OCI-LY7 (cell line): ENCODE measurements at regions not wholly inside any gene's neighbourhood (a gene's known extent, or its start where the extent isn't known, plus 50 kb on each side); places are given as distances from the start of the nearest gene placed in this dataset.

Source experiments
- BruUV-seq: library from RNA; stranded (reverse); fragments of 400-500 nt; replicated peaks from 2 replicates; lab custom pipeline; 2021; lab: Mats Ljungman, UMichigan
- CTCF ChIA-PET: fragments of 300-600 bp; sonication (Branson Sonifier 250); formaldehyde crosslinking; loops from one replicate; lab custom pipeline; 2022; ENCODE audit warnings: antibody characterized with exemption; ENCODE audit not compliant: unreplicated experiment; lab: Charles Lee
- POLR2A ChIA-PET: fragments of 300-600 bp; sonication (Branson Sonifier 250); formaldehyde crosslinking; loops from one replicate; lab custom pipeline; 2022; ENCODE audit warnings: antibody characterized with exemption; lab: Charles Lee
- DNase-seq: peaks from one replicate; pipeline ENCODE4 v3.0.0-alpha.2; 2015; ENCODE audit warnings: low spot score
- H2AFZ ChIP-seq: fragments of 200-600 bp; sonication (generic), shearing (Covaris generic); 2 replicates; pipeline ENCODE4 v1.6.1; 2014; ENCODE audit warnings: mild to moderate bottlenecking, antibody characterized with exemption, low read length, moderate library complexity
- H3K27ac ChIP-seq: fragments of 200-600 bp; sonication (generic); 2 replicates; pipeline ENCODE4 v1.5.1; 2014; ENCODE audit warnings: mixed run types, low read depth, mild to moderate bottlenecking, moderate library complexity, low read length, inconsistent platforms; ENCODE audit not compliant: poor library complexity, severe bottlenecking
- H3K36me3 ChIP-seq: fragments of 200-600 bp; sonication (generic); 2 replicates; pipeline ENCODE4 v1.6.1; 2014; ENCODE audit warnings: mild to moderate bottlenecking, antibody characterized with exemption, low read length, moderate library complexity, mixed read lengths; ENCODE audit not compliant: insufficient read depth
- H3K4me1 ChIP-seq: fragments of 200-600 bp; sonication (generic); 2 replicates; pipeline ENCODE4 v1.5.1; 2014; ENCODE audit warnings: mild to moderate bottlenecking, low read length; ENCODE audit not compliant: insufficient read depth, poor library complexity, severe bottlenecking
- H3K4me2 ChIP-seq: fragments of 200-600 bp; sonication (generic); 2 replicates; pipeline ENCODE4 v1.6.1; 2014; ENCODE audit warnings: mild to moderate bottlenecking, low read length
- H3K4me3 ChIP-seq: fragments of 200-600 bp; sonication (generic); 2 replicates; pipeline ENCODE4 v1.5.1; 2014; ENCODE audit warnings: mild to moderate bottlenecking, low read depth, low read length; ENCODE audit not compliant: poor library complexity, severe bottlenecking
- H3K79me2 ChIP-seq: fragments of 200-600 bp; sonication (generic); 2 replicates; pipeline ENCODE4 v1.6.1; 2016; ENCODE audit warnings: low read depth, mild to moderate bottlenecking, low read length, moderate library complexity, mixed read lengths; ENCODE audit not compliant: insufficient read depth
- H3K9me2 ChIP-seq: fragments of 200-600 bp; sonication (generic); 2 replicates; pipeline ENCODE4 v1.6.1; 2016; ENCODE audit warnings: mild to moderate bottlenecking, low read length, mixed read lengths; ENCODE audit not compliant: insufficient read depth
- H3K9me3 ChIP-seq: fragments of 200-600 bp; sonication (generic); 2 replicates; pipeline ENCODE4 v1.6.1; 2014; ENCODE audit warnings: mild to moderate bottlenecking, mixed run types, low read length, mixed read lengths
- H4K20me1 ChIP-seq: fragments of 200-600 bp; sonication (generic); 2 replicates; pipeline ENCODE4 v1.6.1; 2014; ENCODE audit warnings: mild to moderate bottlenecking, antibody characterized with exemption, low read length, moderate library complexity, mixed read lengths; ENCODE audit not compliant: insufficient read depth
- CTCF ChIP-seq: fragments of 200-600 bp; sonication (generic); conservative IDR thresholded peaks from 2 replicates; pipeline ENCODE4 v1.5.1; 2014; ENCODE audit warnings: mild to moderate bottlenecking, antibody characterized with exemption, low read length, moderate library complexity, mixed read lengths
- EZH2phosphoT487 ChIP-seq: fragments of 200-600 bp; sonication (generic); IDR thresholded peaks from 2 replicates; pipeline ENCODE4 v1.6.1; 2018; ENCODE audit warnings: low read depth, borderline replicate concordance, mild to moderate bottlenecking, mixed run types, antibody characterized with exemption, low read length, moderate library complexity, mixed read lengths
- intact Hi-C: fragments of 100-400 bp; cut with micrococcal nuclease; formaldehyde crosslinking; loops from one replicate; pipeline ENCODE4 v1.10.0; 2022; ENCODE audit not compliant: unreplicated experiment

- Histone ChIP-seq H3K9me3 (no peaks in the 10 kb centered on the region), H3K9me2 (no peaks in the 10 kb centered on the region), H3K4me1 (no peaks in the 10 kb centered on the region), H2AFZ (no peak overlapping the region), H3K4me3 (no peak overlapping the region), H4K20me1 (no peaks in the 10 kb centered on the region), H3K4me2 (no peak overlapping the region), H3K79me2 (no peaks in the 10 kb centered on the region), H3K27ac (no peak overlapping the region), H3K36me3 (no peaks in the 10 kb centered on the region)
- POLR2A ChIA-PET: no interaction called here
- BruUV-seq: no TSS peak
- DNase-seq: no peak
- TF ChIP-seq EZH2phosphoT487 (no peak), CTCF (no peak)
- CTCF ChIA-PET: no interaction called here
- intact Hi-C loops: no loop called here
Measured at GRCh38 chr6:76382201-76382600, 309.7 kb upstream of the IMPG1 start.

- DNase-seq: no peak
- POLR2A ChIA-PET: no interaction called here
Measured at GRCh38 chr6:76381612-76382011, 309.1 kb upstream of the IMPG1 start.

More at GRCh38 chr6:76381612-76382011, 309.1 kb upstream of the IMPG1 start:
- intact Hi-C loops: no loop called here
- Histone ChIP-seq H3K4me1 (no peaks in the 10 kb centered on the region), H3K9me2 (no peaks in the 10 kb centered on the region), H2AFZ (no peak overlapping the region), H4K20me1 (no peaks in the 10 kb centered on the region), H3K36me3 (no peaks in the 10 kb centered on the region), H3K4me3 (no peak overlapping the region), H3K9me3 (no peaks in the 10 kb centered on the region), H3K79me2 (no peaks in the 10 kb centered on the region), H3K4me2 (no peak overlapping the region), H3K27ac (no peak overlapping the region)
- BruUV-seq: no TSS peak
- TF ChIP-seq CTCF (no peak), EZH2phosphoT487 (no peak)
- CTCF ChIA-PET: no interaction called here
